GM19023 (cell line): ENCODE measurements at regions not wholly inside any gene's neighbourhood (a gene's known extent, or its start where the extent isn't known, plus 50 kb on each side); places are given as distances from the start of the nearest gene placed in this dataset.

Source experiments
- ATAC-seq: cut with Tn5 transposase; IDR thresholded peaks from one replicate; pipeline ENCODE4 v1.9.1; 2021; ENCODE audit warnings: mild to moderate bottlenecking, moderate library complexity; ENCODE audit not compliant: unreplicated experiment

- no peak for ATAC-seq
Measured at GRCh38 chr4:180698550-180699195, 1544.5 kb upstream of the TENM3 start.

DNA sequence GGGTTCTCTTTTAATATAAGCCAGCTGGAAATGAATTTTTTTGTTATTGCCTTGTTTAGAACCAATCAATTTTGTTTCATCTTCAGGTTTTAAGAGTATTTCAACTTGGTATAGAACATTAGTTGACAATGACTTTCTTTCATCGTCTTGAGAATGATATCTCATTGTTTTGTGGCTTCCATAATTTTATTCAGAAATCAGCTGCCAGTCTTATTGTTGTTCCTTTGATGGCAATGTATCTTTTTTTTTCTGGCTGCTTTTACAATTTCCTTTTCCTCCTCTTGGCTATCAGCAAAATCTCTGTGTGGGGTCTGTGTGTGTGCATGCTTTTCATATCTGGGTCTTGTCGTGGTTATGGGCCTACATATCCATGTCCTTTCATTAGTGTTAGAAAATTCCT is 1536.4 kb upstream of the TENM3 start:
- no peak for ATAC-seq

DNA sequence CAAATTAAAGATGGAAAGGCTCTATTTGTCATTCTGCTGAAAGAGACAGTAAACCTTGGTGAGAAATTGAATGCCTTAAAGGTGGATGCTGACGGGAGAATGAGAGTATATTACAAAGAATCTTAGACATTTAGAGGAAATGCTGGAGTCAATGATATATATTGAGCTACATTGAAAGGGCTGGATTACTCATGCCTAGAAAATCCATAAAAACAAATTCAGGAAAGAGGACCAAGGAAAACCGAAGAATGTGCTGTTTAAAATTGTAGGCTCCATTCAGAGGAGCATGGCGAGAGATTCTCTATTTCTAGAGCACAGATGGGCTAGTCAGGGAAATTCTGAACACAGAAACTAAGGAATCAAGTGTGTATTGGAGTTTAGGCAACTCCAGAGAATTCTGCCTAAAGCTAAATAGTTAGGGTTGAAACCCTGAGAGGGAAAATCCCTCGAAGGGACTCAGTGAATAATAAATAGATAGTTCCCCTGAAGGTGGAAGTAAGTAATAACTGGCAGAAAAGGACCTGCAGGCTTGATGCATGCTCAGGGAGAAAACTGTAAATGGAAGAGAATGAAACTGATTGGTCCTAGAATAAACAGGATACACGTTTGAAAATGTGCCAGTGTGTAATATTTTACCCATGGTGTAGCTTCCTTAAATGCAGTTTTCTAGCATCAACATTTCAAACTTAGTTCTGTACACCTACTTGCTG is 1532.4 kb upstream of the TENM3 start:
- ATAC-seq: no peak

GRCh38 chr4:180717451-180718033 is 1525.7 kb upstream of the TENM3 start:
- ATAC-seq: no peak

DNA sequence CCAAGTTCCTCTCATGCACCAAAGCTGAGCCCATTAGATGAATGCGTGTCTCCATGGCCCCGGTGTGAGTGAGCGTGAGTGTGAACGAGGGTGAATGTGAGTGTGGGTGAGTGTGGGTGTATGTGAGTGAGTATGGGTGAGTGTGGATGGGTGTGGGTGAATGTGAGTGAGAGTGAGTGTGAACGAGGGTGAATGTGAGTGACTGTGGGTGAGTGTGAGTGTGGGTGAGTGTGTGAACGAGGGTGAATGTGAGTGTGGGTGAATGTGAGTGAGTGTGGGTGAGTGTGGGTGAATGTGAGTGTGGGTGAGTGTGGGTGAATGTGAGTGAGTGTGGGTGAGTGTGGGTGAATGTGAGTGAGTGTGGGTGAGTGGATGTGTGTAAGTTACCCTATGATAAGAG is 1521.8 kb upstream of the TENM3 start:
- ATAC-seq: no peak

DNA sequence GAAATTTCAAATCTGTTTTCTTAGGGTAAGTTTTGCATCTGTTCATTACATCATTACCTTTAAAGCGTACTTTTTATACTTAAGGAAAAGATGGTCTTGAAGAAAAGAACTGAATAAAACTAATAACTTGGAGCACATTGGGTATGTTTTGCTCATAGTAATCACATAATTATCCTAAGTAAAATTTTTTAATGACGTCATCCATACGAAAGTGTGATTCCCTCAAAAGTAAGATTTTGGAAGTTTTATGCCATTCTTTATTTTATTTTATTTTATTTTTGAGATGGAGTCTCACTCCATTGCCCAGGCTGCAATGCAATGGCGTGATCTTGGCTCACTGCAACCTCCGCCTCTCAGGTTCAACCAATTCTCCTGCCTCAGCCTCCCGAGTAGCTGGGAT is 1516.6 kb upstream of the TENM3 start:
- ATAC-seq: no peak

DNA sequence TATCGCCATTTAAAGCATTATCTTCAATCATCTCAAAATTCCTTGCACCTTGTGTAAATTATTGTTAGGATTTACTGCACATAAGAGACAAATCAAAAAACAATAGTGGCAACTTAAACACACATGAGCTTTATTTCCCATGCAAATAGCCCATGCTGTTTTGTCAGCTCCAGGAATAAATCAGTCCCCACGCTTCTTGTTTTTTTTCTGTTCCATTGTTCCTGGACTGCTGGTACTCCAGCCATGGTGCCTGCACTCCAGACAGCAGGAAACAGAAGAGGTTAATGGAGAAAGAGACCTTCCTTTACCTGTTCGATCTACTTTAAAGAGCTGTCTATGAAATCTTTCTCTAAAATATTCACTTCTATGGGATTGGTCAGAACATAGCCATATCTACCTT is 1515.7 kb upstream of the TENM3 start:
- no peak for ATAC-seq

GRCh38 chr4:180734753-180735432 is 1508.3 kb upstream of the TENM3 start:
- ATAC-seq: no peak

DNA sequence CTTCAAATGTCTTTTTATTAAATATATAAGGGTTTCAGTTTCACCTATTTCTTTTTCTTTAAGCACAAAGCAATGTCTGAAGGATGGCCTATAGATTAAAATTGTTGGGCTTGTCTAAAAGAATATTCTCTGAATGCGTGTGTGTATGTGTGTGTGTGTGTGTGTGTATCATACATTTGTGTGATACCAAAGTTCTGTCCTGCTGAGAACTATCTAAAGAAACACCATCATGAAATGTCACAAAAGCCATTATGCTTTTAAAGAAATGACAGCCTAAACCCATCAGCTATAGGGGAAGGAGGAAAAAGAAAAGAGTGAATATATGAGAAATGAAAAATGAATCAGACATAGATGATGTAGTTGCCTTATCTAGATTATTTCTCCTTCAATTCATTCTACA is 1501.5 kb upstream of the TENM3 start:
- ATAC-seq: no peak

GRCh38 chr4:180745019-180745418 is 1498.2 kb upstream of the TENM3 start:
- ATAC-seq: no peak

GRCh38 chr4:180751009-180751408 is 1492.2 kb upstream of the TENM3 start:
- ATAC-seq: no peak

DNA sequence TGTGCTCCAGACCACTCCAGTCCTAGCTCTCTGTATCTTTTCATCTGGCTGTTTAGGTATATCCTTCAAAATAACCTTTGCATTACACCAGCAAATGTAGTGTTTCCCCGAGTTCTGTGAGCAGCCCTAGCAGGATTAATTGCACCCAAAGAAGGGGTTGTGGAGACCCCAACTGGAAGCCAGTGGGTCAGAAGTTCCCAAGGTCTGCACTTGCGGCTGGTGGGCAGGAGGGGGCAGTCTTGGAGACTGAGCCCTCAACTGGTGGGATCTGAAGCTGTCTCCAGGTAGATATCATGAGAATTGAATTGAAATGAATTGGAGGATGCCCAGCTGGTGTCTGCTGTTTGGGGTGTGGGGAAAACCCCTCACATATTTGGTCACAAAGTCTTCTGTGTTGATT is 1485.3 kb upstream of the TENM3 start:
- no peak for ATAC-seq

- no peak for ATAC-seq
Measured at GRCh38 chr4:180766045-180766444, 1477.2 kb upstream of the TENM3 start.

GRCh38 chr4:180766944-180767729 is 1476.1 kb upstream of the TENM3 start:
- ATAC-seq: no peak

DNA sequence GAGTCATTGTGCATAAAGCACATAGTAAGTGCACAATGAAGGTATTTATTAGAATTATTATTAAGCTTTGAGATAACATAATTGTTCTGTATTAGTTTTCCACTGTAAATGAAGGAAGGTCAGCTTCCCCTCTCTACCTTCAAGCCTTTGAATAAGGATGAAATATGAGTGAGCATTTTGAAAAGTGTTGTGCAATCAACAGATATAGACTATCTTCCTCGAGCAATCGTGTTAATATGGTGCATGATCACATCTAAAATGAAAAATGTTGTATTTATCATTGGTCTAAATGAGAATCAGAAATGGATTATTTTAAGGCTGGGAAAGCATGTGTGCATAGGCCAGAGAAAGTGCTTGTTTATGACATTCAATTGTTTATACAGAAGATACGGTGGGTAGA is 1474.6 kb upstream of the TENM3 start:
- ATAC-seq: no peak

DNA sequence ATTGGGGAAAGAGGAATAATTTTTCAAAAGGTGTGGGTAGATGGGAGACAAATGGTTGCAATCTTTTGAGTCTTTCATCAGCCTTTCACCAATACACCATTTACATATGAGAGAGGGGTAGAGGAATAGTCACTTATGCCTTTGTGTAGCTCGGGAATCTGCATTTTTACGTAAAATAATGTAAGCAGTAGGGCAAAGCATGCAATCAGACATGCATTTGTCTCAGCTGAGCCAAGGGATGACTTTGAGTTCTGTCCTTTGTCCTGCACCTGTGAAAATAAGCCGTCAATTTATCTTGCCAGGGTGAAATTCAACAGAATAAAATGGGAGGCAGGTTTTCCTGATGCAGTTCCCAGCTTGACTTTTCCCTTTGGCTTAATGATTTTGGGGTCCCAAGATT is 1473.4 kb upstream of the TENM3 start:
- ATAC-seq: no peak

GRCh38 chr4:180770265-180770664 is 1472.9 kb upstream of the TENM3 start:
- ATAC-seq: no peak

- no peak for ATAC-seq
Measured at GRCh38 chr4:180784940-180785339, 1458.3 kb upstream of the TENM3 start.

- no peak for ATAC-seq
Measured at GRCh38 chr4:180788729-180789128, 1454.5 kb upstream of the TENM3 start.

GRCh38 chr4:180789929-180790328 is 1453.3 kb upstream of the TENM3 start:
- no peak for ATAC-seq

GRCh38 chr4:180790471-180790870 is 1452.7 kb upstream of the TENM3 start:
- no peak for ATAC-seq
